RWPE1 (cell line): ENCODE measurements at regions not wholly inside any gene's neighbourhood (a gene's known extent, or its start where the extent isn't known, plus 50 kb on each side); places are given as distances from the start of the nearest gene placed in this dataset.

ENCODE experiments used
- CTCF ChIA-PET: fragments of 350-600 bp; sonication (Branson Sonifier 250); formaldehyde crosslinking; extraction: SDS; loops from one replicate; lab custom pipeline; 2021; lab: Yijun Ruan, JAX
- POLR2A ChIA-PET: fragments of 400-600 bp; formaldehyde crosslinking; extraction: SDS; loops from one replicate; lab custom pipeline; 2020; ENCODE audit warnings: antibody characterized with exemption; ENCODE audit not compliant: low non-redundant PET; lab: Yijun Ruan, JAX
- DNase-seq: peaks from one replicate; pipeline ENCODE4 v3.0.0; 2012; ENCODE audit warnings: low spot score
- H3K27ac ChIP-seq: fragments of 450-650 bp; 2 replicates; pipeline ENCODE4 v1.5.1; 2017
- TF ChIP-seq, protein P1 (sequence below): fragments of 450-650 bp; conservative IDR thresholded peaks from 2 replicates; pipeline ENCODE4 v1.5.1; 2017; ENCODE audit warnings: low read depth, mild to moderate bottlenecking

DNA sequence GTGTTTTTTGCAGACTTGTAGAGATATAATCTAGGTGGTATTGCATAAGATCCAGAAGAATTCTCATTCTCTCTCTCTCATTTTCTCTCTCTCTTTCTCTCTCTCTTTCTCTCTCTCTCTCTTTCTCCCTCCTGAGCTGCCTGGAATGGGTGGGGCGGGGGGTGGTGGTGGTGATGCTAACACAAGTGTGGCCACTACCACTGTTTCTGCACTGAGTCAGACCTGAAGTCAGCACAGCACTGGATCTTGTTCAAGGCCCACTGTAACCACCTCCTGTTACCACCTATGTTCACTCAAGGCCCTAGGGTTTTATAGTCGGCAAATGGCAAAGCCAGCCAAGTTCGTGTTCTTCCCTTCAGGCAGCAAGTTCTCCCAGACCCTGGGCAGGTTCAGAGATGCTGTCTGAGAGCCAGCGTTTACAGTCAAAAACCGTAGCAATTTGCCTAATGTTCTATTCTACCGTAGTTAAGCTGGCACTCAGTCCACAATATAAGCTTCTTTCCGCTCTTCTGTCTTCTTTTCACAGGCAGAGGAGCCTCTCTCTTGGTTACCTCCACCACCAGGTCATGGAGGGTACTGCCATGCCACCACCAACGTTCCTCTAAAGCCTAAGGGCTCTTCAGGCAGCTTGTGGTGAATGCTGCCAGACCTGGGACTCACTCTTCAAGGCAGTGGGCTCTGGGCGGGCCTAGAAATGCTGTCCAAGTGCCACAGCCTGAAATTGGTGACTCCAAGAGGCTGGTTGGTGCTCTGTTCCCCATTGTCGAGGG is 235.7 kb upstream of the PRR16 start:
- TF ChIP-seq, protein P1, sequence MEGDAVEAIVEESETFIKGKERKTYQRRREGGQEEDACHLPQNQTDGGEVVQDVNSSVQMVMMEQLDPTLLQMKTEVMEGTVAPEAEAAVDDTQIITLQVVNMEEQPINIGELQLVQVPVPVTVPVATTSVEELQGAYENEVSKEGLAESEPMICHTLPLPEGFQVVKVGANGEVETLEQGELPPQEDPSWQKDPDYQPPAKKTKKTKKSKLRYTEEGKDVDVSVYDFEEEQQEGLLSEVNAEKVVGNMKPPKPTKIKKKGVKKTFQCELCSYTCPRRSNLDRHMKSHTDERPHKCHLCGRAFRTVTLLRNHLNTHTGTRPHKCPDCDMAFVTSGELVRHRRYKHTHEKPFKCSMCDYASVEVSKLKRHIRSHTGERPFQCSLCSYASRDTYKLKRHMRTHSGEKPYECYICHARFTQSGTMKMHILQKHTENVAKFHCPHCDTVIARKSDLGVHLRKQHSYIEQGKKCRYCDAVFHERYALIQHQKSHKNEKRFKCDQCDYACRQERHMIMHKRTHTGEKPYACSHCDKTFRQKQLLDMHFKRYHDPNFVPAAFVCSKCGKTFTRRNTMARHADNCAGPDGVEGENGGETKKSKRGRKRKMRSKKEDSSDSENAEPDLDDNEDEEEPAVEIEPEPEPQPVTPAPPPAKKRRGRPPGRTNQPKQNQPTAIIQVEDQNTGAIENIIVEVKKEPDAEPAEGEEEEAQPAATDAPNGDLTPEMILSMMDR = no peak
- no peak for DNase-seq
- CTCF ChIA-PET = interaction anchor here (0.8 kb wide), 1 partner anchor 13 kb away, joined by 3 read pairs; no protein-coding TSS in a partner anchor
- POLR2A ChIA-PET = no interaction called here
- H3K27ac ChIP-seq = no peak overlapping the region

DNA sequence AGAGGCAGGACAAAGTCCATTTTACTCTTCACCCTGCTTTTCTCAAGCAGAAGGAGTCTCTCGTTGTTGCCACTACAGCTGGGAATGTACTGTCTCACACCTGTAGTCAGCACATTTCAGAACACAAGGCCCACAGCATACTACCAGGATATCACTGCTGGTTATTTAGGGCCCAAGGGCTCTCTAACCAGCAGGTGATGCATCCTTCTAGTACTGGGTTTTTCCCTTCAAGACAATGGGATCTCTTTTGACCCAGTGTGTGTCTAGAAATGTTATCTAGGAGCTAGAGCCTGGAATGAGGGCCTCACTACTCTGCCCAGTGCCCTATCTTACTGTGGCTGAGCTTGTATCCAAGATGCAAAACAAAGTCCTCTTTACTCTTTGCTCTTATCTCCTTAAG is 235.1 kb upstream of the PRR16 start:
- H3K27ac ChIP-seq = no peak overlapping the region
- ChIA-PET CTCF (interaction anchor here (0.8 kb wide), 1 partner anchor 12 kb away, joined by 3 read pairs; no protein-coding TSS in a partner anchor), POLR2A (no interaction called here)
- TF ChIP-seq, protein P1 = no peak
- no peak for DNase-seq

DNA sequence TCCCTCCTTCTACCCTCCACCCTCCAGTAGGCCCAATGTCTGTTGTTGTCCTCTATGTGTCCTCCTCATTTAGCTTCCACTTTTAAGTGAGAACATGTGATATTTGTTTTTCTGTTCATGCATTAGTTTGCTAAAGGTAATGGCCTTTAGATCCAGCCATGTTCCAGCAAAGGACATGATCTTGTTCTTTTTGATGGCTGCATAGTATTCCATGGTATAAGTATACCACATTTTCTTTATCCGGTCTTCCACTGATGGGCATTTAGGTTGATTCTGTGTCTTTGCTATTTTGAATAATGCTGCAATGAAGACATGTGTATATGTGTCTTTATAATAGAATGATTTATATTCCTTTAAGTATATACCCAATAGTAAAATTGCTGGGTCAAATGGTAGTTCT is 232.5 kb upstream of the PRR16 start:
- TF ChIP-seq, protein P1 = no peak
- CTCF ChIA-PET = no interaction called here
- H3K27ac ChIP-seq = no peak overlapping the region
- POLR2A ChIA-PET = no interaction called here
- DNase-seq = no peak

DNA sequence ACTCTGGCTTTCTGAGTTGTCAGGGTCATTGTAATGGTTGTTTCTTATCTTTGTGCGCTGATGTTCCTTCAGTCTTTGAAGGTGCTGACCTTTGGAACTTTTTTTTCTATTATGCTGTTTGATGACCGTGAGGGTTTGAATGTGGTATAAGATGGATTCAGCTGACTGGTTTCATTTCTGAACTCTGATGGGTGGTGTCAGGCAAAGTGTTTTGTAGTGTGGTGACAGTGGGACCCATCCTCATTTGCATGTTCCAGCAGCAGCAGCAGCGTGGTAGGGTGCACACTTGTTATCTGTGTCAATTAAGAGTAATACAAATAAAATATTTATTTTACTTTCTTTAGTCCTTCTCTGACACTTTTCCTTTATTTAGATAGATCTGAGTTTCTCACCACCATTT is 227.7 kb upstream of the PRR16 start:
- TF ChIP-seq, protein P1 = no peak
- no peak for DNase-seq
- no peak overlapping the region for H3K27ac ChIP-seq
- ChIA-PET CTCF (no interaction called here), POLR2A (no interaction called here)

DNA sequence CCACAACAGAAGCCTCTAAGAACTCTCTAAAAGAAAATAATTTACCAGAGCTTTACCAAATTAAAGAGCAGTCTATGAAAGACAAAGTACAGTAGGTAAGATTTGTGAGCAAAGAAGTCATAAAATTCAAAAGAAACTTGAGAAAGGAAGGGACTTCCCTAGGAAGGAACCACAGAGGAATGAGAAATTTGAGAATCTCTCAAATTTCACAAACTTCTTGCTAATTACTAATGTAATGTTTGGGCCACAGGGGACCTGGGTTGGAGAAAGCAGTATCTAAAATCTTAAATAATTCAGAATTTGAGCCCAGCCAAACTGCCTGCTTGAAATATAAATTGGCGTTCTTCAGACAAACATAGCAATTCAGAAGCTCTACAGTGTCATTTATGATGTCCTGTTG is 225.0 kb upstream of the PRR16 start:
- H3K27ac ChIP-seq = no peak overlapping the region
- POLR2A ChIA-PET = no interaction called here
- no peak for DNase-seq
- CTCF ChIA-PET = no interaction called here
- TF ChIP-seq, protein P1 = no peak

DNA sequence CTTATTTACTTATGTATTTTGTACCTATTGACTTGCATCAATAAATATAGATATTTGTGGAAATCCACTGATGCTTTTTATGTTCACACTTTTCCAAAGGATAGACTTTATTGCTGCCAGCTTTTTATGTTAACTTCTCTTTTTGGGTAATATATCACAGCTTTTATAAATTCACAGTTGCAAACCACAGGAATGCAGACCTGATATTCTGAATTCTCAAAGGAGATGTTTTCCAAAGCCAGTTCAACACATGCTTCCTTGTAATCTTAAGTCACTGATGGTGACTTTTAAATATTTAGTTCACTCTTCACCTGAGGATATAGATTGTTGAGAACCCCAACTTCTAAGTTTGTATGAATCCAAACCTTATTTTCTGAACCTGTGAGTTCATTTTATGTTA is 223.4 kb upstream of the PRR16 start:
- TF ChIP-seq, protein P1 = no peak
- CTCF ChIA-PET = no interaction called here
- POLR2A ChIA-PET = no interaction called here
- no peak for DNase-seq
- H3K27ac ChIP-seq = no peak overlapping the region
